Embryonic facial prominence (tissue), 1 donor: ENCODE measurements at regions not wholly inside any gene's neighbourhood (a gene's known extent, or its start where the extent isn't known, plus 50 kb on each side); places are given as distances from the start of the nearest gene placed in this dataset.
"Not testable (repeated sequence)": the region's sequence is repeated elsewhere in the genome, so short reads cannot be mapped to it uniquely, and the experiment has no call there.

ENCODE experiments used
- DNase-seq: peaks from one replicate; pipeline ENCODE4 v3.0.0-alpha.2; 2016; ENCODE audit errors: extremely low spot score

DNA sequence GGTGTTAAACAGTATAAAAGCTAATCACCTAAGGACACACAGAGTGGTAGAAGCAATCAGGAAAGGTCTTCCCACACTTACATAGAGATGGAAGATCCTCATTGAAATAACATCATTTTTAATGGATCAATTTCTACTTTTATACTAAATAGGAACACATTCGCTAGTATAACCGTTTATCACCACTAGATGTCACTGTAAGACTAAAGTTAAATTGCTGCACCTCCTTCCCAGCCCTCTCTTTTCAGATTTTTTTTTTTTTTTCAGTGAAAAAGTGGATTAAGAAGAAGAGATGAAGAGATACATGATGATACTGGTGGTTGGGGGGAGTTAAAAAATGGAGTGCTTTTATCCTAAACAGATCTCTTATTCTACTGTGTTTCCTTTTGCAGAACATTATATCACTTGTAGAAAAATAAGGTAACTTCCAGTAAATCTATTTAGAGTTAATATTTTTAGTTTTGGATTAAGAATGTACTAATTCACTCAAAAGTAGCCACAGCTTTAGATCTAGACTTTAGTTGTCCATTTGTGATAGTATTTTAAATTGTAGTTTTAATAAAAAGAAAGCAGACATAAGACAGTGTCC lies 116.9 kb upstream of the ARRDC3 start:
- DNase-seq: peak; percentile 65

DNA sequence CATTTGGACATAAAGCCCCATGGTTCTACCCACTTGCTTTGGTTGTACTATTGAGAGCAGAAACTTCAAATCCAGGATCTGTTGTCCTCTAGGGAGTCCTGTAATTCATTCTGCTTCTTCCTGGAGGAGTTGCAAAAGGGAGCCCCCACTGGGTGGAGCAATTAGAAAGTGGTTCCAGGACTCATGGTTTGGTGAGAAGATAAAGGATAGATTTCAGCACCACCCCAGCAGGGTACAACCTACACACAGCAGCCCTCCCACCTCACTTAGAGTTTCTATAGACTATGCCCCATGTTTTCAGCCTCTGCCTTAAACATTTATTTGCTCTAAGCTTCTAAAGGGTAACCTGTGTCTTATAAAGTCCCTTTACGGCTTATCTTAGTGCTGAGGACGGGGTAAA lies 112.6 kb upstream of the ARRDC3 start:
- DNase-seq: no peak

GRCh38 chr5:91494447-91494996 lies 111.4 kb upstream of the ARRDC3 start:
- no peak for DNase-seq

DNA sequence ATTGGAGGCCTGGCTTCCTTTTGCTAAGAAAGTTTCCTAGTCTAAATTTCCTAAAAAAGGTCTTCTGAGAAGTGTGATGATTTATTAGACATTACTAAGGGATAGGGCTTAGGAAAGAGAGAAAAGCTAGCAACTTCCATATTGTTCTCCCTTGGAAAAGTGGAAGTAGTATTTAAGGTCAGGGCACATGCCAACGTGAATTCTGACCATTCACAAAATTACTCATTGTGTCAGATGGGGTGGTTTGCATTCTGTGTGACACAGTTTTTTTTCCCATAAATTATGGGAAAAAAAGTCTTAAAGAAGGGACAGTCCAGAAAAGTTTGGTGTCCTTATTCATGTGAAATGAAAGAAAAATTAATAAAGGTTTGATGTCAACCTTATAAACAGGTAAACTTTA lies 110.0 kb upstream of the ARRDC3 start:
- DNase-seq: no peak

DNA sequence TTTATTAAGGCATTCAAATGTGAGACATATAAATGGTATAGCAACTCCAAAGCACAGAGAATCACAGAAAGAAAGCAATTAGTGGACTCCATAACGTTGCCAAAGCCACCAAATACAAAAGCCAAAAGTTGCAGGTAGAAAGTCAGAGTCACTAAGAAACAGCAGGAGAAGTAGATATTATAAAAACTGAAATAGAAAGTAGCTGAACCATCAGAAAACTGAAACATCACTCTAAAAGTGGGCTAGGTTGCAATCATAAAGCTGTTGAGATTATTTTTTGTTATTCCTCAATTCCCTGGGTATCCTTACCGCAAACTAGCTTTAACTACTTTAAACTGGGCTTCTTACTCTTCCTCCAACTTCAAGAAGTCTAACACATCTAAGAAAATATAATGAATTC lies 108.1 kb upstream of the ARRDC3 start:
- no peak for DNase-seq

GRCh38 chr5:91490316-91490715 lies 107.2 kb upstream of the ARRDC3 start:
- no peak for DNase-seq

GRCh38 chr5:91487420-91487819 lies 104.3 kb upstream of the ARRDC3 start:
- no peak for DNase-seq

DNA sequence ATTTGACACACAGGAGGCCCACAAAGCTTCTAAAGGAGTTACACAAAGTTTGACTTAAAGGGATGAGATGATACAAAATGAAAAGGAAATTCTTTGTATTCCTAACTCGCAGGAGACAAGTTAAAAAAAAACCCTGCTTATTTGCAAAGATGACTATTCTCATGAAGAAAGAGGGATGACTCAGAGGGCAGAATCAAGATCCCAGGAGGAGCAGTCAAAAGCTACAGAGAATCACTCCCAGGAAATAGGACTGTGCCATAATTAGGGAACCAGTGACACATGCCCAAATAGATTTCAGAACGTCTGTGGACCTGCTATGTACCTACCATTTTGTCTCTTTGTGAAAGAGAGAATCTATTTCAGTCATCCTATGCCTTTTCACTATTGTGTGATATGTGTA lies 103.5 kb upstream of the ARRDC3 start:
- DNase-seq: no peak

GRCh38 chr5:91484662-91485061 lies 101.5 kb upstream of the ARRDC3 start:
- no peak for DNase-seq

GRCh38 chr5:91479376-91479775 lies 96.3 kb upstream of the ARRDC3 start:
- DNase-seq: not testable (repeated sequence)

GRCh38 chr5:91478096-91478495 lies 95.0 kb upstream of the ARRDC3 start:
- DNase-seq: no peak

DNA sequence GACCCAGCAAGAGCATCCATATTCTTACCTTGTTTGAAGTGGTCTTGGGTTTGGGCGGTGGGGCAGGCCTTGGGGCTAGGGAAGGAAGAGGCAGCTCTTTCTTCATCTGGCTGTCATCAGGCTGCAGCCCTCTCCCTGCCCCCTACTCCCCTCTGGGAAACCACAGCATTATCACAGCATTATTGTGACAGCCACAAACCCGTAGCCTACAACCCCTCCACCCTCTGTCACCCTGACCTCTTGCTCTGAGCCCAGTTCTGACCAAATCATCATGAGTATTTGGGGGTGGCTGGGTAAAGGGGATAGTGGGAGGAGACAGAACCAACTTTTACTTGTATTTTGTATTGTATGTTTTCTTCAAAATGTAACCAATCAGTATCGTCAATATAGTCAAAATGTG lies 94.3 kb upstream of the ARRDC3 start:
- DNase-seq: no peak

- DNase-seq: no peak
These were observed 91.1 kb upstream of the ARRDC3 start for GRCh38 chr5:91474201-91474600.

DNA sequence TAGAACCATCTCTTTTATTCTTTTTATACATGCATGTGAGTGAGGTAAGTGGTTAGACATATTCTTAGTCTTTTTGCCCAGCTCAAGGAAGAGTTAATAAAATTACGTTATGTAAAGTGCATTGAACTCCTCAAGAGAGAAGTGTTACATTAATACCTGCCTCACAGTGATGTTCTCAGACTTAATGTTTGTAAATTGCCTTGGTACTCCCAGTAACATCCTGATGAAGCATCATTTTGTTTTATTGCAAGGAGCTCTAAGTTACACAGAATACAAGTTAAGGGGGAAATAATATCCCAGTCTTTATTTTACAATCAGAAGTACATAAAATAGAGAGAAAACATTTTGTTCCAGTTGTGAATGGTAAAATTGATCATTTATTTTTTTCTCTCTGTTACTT lies 89.5 kb upstream of the ARRDC3 start:
- no peak for DNase-seq

GRCh38 chr5:91469517-91470165 lies 86.5 kb upstream of the ARRDC3 start:
- DNase-seq: no peak

- DNase-seq: no peak
These were observed 85.7 kb upstream of the ARRDC3 start for GRCh38 chr5:91468651-91469422.

- no peak for DNase-seq
These were observed 81.9 kb upstream of the ARRDC3 start for GRCh38 chr5:91464886-91465646.

GRCh38 chr5:91457681-91458058 lies 74.6 kb upstream of the ARRDC3 start:
- DNase-seq: no peak

GRCh38 chr5:91456928-91457680 lies 74.0 kb upstream of the ARRDC3 start:
- DNase-seq: no peak

GRCh38 chr5:91449083-91449482 lies 66.0 kb upstream of the ARRDC3 start:
- no peak for DNase-seq

GRCh38 chr5:91448079-91448478 lies 65.0 kb upstream of the ARRDC3 start:
- not testable (repeated sequence) for DNase-seq
